Activated naive CD8-positive, alpha-beta T cell treated with anti-CD3 and anti-CD28 coated beads, Interleukin-2, amount 50 U/mL, for 24 hours (primary cell): ENCODE measurements at regions not wholly inside any gene's neighbourhood (a gene's known extent, or its start where the extent isn't known, plus 50 kb on each side); places are given as distances from the start of the nearest gene placed in this dataset.
A peak's percentile ranks its signal among the peaks of the same experiment; 100 is the strongest.

Source experiments
- ATAC-seq: fragments of 150-1000 bp; cut with Tn5 transposase; one replicate; pipeline ENCODE4 v1.10.0; 2021
- DNase-seq: peaks from one replicate; pipeline ENCODE4 v3.0.0; 2021
- H3K27ac Mint-ChIP-seq: one replicate; pipeline ENCODE4 v1.8.0; 2021; ENCODE audit warnings: mild to moderate bottlenecking, mixed read lengths
- H3K27me3 Mint-ChIP-seq: one replicate; pipeline ENCODE4 v1.8.0; 2021; ENCODE audit warnings: mixed read lengths
- H3K36me3 Mint-ChIP-seq: one replicate; pipeline ENCODE4 v1.8.0; 2021; ENCODE audit warnings: low read depth, mixed read lengths
- H3K4me1 Mint-ChIP-seq: one replicate; pipeline ENCODE4 v1.8.0; 2021; ENCODE audit warnings: mixed read lengths
- H3K4me3 Mint-ChIP-seq: one replicate; pipeline ENCODE4 v1.8.0; 2021; ENCODE audit warnings: mild to moderate bottlenecking, moderate library complexity, mixed read lengths
- H3K9me3 Mint-ChIP-seq: one replicate; pipeline ENCODE4 v1.8.0; 2021; ENCODE audit warnings: mixed read lengths

DNA sequence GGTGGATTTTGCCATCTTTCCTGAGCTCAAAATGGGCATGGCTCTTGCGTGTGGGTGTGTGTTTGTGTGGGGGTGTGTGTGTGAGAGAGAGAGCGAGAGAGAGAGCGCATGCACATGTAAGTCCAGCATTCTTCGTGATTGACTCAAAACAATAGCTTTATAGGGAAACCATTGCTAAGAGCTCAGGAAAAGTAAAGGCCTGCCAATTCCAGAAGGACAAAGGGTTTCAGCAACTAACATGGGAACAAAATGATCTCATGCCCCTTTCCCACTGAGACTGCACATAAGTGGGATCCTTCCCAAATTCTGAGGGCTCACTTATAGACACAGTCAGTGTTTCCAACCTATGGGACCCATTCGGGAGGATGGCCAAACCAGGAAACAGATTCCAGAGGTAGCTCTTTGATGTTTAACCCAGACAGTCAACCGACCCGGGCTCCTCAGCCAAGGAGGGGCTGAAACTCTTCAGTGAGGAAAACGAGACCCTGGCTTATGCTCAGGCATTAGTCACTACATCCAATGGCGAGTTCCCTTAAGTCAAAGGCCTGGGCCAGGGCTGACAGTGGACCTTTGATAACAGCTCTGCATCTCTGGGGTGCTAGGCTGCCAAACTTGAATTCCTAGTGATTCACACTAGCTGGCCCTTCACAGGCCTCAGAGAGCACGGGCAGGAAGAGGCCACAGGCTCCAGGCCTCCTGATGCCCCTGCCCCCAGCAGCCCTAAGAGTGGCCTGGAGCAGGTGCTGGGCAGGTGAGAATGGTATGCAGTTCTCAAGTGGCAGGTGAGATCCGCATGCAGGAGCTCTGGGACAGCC is 305.0 kb upstream of the C2CD4B start:
- no peaks in the 10 kb centered on the region for H3K36me3 Mint-ChIP-seq
- DNase-seq (no peak), ATAC-seq (no peak)
- no peaks in the 10 kb centered on the region for H3K27me3 Mint-ChIP-seq
- H3K4me1 Mint-ChIP-seq, result peaks cover 2% of the 10 kb centered on the region
- no peak overlapping the region for H3K27ac Mint-ChIP-seq
- H3K9me3 Mint-ChIP-seq, result no peaks in the 10 kb centered on the region
- H3K4me3 Mint-ChIP-seq, result no peak overlapping the region

DNA sequence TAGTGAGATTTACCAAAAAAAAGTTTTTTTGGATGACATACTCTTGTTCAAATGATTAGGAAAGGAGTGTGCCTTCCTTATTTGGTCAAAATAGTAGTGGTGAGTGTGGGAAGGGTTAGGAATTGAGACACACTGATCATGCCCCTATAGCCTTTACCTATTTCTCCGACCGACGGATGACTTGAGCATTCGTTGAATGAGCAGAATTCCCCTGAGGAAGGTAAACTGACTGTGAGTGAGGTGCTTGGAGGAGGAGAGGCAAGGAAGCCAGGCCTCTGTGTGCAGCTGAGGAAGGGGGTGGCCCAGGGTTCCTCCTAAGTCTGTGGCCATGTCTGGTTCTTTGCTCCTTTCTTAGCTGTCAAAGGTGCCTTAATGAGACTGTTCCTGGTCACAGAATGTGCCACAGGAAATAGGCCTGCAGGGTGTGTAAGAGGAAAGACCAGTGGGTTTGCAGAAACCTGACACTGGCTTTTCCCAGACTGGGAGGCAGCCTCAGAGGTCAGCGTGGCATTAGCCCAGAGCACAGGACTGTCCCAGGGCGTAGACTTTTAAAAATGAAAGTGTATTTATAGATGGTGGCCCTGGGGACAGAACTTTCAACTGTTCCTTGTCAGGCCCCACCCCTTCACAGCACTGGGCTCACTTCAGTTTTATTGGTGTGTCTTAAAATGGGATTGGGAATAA is 307.7 kb upstream of the C2CD4B start:
- no peaks in the 10 kb centered on the region for H3K36me3 Mint-ChIP-seq
- no peaks in the 10 kb centered on the region for H3K9me3 Mint-ChIP-seq
- no peak for DNase-seq
- no peak overlapping the region for H3K27ac Mint-ChIP-seq
- H3K27me3 Mint-ChIP-seq, result no peaks in the 10 kb centered on the region
- no peak overlapping the region for H3K4me3 Mint-ChIP-seq
- no peak for ATAC-seq
- peaks cover 2% of the 10 kb centered on the region for H3K4me1 Mint-ChIP-seq

DNA sequence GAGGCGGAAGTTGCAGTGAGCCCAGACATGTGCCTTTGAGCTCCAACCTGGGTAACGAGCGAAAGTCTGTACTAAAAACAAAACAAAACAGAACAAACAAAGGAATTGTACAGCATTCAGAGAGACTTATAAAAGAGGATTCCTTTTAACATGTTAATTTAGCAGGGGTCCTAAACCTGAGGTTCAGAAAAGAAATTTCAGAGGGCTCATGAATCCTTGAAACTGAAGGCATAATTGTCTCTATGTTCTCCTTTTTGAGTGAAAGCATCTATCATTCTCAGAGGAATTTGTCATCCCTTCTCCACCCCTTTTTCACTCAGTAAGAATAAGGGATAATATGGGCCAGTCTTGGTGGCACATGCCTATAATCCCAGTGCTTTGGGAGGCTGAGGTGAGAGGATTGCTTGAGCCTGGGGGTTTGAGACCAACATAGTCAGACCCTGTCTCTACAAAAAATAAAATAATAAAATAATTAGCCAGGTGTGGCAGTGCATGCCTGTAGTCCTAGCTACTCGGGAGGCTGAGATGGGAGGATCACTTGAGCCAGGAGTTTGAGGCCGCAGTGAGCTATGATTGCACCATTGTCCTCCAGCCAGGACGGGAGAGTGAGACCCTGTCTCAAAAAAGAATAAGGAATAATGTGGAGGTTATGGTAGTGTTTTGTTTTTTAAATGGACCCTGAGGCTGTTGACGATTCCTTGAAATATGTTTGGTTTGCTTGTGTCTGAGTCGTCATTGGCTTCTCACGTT is 309.1 kb upstream of the C2CD4B start:
- no peaks in the 10 kb centered on the region for H3K9me3 Mint-ChIP-seq
- DNase-seq (no peak), ATAC-seq (no peak)
- peaks cover 2% of the 10 kb centered on the region for H3K4me1 Mint-ChIP-seq
- H3K27ac Mint-ChIP-seq, result no peak overlapping the region
- H3K4me3 Mint-ChIP-seq, result no peak overlapping the region
- H3K36me3 Mint-ChIP-seq, result no peaks in the 10 kb centered on the region
- no peaks in the 10 kb centered on the region for H3K27me3 Mint-ChIP-seq

DNA sequence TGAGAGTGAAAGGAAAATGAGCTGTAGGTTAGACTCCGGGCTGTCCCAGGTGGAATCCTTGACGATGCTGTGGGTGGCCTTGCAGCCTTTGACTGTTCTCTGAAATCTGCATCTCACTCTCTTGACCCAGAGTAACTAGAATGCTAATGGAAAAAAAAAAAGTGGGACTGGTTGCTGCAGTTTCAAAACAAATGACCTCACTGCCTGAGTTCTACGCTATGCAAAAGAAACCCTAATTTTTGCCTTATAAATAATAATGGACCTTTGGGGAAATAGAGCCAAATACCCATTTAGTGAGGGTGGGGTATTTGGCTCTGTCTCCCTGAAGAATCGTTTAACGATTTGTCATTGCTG is 309.7 kb upstream of the C2CD4B start:
- ATAC-seq (no peak), DNase-seq (no peak)
- Mint-ChIP-seq H3K27ac (no peak overlapping the region), H3K9me3 (no peaks in the 10 kb centered on the region), H3K27me3 (no peaks in the 10 kb centered on the region), H3K4me1 (peaks cover 2% of the 10 kb centered on the region), H3K4me3 (no peak overlapping the region), H3K36me3 (no peaks in the 10 kb centered on the region)

DNA sequence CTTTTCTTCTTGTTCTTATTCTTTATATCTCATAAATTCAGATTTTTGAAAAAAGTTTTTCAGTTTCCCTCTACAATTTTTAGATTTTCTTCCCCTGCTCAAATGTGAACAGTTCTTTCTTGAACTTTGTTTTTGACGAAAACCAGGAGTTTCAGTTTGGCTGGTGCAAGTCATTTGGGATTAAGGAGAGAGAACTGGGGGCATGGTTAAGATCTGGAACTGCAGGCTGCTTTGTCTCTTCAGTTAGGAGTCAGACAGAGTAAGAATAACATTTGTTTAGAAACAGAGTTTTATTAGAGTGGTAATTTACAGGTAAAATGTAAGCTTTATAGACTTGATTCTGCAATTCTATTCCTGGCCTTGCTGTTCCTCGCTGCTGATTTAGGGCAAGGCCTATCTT is 310.5 kb upstream of the C2CD4B start:
- H3K27me3 Mint-ChIP-seq, result no peaks in the 10 kb centered on the region

DNA sequence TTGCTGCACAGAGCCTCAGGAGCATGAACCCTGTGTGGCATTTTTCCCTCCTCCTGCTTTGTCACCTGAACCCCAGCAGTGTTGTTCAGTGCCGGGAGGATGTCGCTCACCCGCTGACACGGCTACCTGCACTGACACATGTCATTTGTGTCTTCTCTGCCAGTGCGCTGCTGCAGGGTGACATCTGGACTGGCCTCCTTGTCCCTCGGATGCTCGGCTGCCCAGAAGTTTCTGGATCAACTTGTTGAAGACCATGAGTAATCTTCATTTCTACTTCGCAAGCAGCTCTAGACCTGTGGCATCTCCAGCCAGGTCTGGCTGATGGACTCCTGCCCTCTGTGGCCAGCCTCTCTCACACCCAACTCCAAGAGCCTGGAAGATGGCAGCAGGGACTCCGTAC is 311.1 kb upstream of the C2CD4B start:
- peaks cover 2% of the 10 kb centered on the region for H3K4me1 Mint-ChIP-seq
- H3K4me3 Mint-ChIP-seq, result no peak overlapping the region
- H3K27me3 Mint-ChIP-seq, result no peaks in the 10 kb centered on the region
- no peak overlapping the region for H3K27ac Mint-ChIP-seq
- no peak for ATAC-seq
- no peaks in the 10 kb centered on the region for H3K9me3 Mint-ChIP-seq
- no peaks in the 10 kb centered on the region for H3K36me3 Mint-ChIP-seq
- DNase-seq, result no peak

More for the DNA sequence above, 310.5 kb upstream of the C2CD4B start:
- H3K9me3 Mint-ChIP-seq, result no peaks in the 10 kb centered on the region
- H3K4me1 Mint-ChIP-seq, result peaks cover 2% of the 10 kb centered on the region
- no peaks in the 10 kb centered on the region for H3K36me3 Mint-ChIP-seq
- no peak overlapping the region for H3K4me3 Mint-ChIP-seq
- ATAC-seq (no peak), DNase-seq (no peak)
- no peak overlapping the region for H3K27ac Mint-ChIP-seq

DNA sequence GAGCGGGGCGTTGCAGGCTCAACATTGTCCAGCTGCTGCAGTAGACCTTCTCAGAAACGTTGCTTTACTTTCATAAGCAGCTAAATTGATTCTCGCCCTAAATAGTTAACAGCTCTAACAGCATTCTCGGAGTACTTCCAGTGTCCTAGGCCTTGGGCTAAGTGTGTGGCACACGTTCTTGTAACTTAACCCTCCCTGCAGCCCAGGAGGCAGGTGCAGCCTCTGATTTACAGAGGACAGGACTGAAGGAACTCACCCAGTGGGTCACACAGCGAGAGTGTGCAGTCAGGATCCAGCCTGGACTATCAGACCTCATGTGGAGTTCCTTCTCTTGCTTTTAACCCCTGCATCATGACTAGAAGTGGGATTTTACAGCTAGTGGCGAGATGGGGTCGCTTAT is 312.8 kb upstream of the C2CD4B start:
- Mint-ChIP-seq H3K9me3 (no peaks in the 10 kb centered on the region), H3K4me3 (no peak overlapping the region), H3K27me3 (no peaks in the 10 kb centered on the region), H3K27ac (no peak overlapping the region), H3K4me1 (peaks cover 4% of the 10 kb centered on the region), H3K36me3 (no peaks in the 10 kb centered on the region)
- ATAC-seq (no peak), DNase-seq (no peak)

DNA sequence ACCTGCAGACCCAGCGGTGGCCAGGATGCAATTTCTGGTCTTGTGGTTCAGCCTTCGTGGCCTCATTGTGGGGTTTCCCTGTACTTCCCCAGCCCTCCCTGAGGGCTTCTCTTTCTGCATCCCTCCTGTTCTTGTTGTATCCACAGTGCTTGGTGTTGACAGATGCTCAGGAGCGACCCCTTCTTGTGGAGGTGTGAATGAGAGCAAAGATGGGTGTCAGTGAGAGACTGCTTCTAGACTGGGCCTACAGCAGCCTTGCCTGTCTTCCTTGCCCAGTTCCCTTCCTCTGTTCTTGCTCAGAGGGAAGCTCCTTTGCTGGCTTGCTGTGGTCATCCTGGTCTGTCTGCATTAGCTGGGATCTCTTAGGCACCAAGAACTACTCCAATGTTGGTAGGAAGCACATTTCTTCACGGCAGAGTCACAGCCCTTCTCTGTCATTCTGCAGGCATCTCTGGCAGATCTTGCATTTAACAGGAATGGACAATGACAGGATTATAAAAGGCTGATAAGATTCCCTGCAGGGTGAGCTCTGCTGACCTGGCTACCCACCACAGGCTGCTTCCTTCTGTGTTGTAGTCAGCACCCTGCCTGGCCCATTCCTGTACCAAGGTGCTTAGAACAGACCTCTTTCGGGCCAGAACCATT is 317.8 kb upstream of the C2CD4B start:
- Mint-ChIP-seq H3K36me3 (no peaks in the 10 kb centered on the region), H3K27ac (no peak overlapping the region), H3K4me3 (no peak overlapping the region), H3K27me3 (no peaks in the 10 kb centered on the region), H3K9me3 (no peaks in the 10 kb centered on the region), H3K4me1 (peaks cover 2% of the 10 kb centered on the region)
- DNase-seq, result peak; percentile 31
- ATAC-seq, result peak; percentile 68

DNA sequence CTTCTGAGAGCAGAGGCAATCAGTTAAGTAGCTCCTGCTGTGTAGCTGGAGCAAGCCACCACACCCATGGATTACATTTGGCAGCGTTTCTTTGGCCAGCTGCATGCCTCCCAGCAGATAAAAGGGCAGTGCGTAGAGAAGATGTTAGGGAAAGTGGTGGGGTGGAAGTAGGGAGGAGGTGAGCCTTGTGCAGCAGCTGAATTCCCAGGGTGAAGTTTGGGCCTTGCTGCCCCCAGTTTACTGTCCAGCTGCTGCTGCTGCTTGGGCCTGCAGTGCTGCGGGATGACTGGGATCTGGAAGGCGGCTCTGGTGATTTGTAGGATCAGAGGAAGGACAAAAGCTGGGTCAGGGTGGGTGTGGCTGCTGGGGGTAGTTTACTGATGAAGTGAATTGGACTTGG is 318.7 kb upstream of the C2CD4B start:
- no peaks in the 10 kb centered on the region for H3K9me3 Mint-ChIP-seq
- H3K4me1 Mint-ChIP-seq, result peaks cover 2% of the 10 kb centered on the region
- ATAC-seq (no peak), DNase-seq (no peak)
- H3K27ac Mint-ChIP-seq, result no peak overlapping the region
- no peak overlapping the region for H3K4me3 Mint-ChIP-seq
- peaks cover 2% of the 10 kb centered on the region for H3K27me3 Mint-ChIP-seq
- H3K36me3 Mint-ChIP-seq, result no peaks in the 10 kb centered on the region

DNA sequence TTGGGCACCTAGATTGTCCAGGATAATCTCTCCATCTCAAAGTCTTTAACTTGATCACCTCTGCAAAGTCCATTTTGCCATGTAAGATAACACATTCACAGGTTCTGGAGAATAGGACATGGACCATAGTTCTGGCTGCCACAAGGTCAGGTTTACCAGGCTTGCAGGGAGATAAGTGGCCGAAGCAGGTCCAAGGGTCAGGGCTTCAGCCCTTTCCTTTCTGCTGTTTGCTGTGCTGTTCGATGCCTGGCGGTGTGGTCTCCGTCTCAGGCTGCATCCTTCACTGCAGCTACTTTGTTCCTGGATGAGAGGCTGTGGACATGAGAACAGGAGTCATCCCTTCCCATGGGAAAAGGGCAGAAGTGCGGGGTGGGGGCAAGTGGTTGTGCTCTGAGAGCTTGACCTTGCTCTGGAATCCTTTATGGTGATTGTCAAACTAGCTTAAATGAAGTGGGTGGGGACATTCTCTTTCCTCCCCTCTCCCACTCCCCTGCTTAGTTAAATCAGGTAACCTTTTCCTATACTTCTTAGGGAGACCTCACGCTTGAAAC is 320.2 kb upstream of the C2CD4B start:
- DNase-seq (no peak), ATAC-seq (no peak)
- Mint-ChIP-seq H3K4me3 (no peak overlapping the region), H3K9me3 (no peaks in the 10 kb centered on the region), H3K36me3 (no peaks in the 10 kb centered on the region), H3K4me1 (peaks cover 2% of the 10 kb centered on the region), H3K27ac (no peak overlapping the region), H3K27me3 (peaks cover 2% of the 10 kb centered on the region)

DNA sequence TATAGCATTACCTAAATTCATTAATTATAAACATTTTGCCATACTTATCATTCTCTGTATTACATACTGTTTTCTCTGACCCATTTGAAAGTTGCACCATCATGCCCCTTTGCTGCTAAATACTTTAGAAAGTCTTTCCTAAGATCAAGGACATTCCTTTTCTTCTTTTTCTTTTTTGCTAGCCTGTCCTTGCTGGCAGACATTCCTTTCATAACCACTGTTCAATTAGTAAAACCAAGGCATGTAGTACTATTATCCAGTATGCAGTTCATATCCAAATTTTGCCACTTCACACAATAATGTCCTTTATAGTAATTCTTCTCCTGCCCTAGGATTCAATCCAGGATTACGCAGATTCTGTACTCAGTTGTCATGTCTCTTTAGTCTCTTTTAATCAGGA is 321.0 kb upstream of the C2CD4B start:
- ATAC-seq (no peak), DNase-seq (no peak)
- H3K27ac Mint-ChIP-seq, result no peak overlapping the region
- no peak overlapping the region for H3K4me3 Mint-ChIP-seq
- no peaks in the 10 kb centered on the region for H3K36me3 Mint-ChIP-seq
- peaks cover 2% of the 10 kb centered on the region for H3K4me1 Mint-ChIP-seq
- peaks cover 2% of the 10 kb centered on the region for H3K27me3 Mint-ChIP-seq
- no peaks in the 10 kb centered on the region for H3K9me3 Mint-ChIP-seq

DNA sequence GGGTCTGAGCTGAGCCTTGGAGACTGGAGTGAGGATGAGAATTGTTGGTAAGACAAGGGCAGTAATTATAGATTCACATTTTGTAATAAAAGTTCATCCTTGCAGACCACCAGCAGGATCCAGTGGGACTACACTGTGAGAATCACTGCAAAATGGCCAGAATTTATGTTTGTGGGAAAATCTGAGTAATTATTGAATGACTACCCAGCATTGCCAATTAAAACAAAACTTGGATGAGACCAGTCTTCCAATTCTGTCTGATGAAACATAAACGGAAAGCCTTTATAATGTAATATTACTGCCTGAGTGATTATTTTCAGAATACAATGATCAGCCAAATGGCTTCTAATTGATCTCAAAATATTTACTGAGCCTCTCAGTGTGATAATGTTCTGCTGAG is 323.3 kb upstream of the C2CD4B start:
- DNase-seq, result no peak
- no peaks in the 10 kb centered on the region for H3K4me1 Mint-ChIP-seq
- H3K9me3 Mint-ChIP-seq, result no peaks in the 10 kb centered on the region
- H3K36me3 Mint-ChIP-seq, result no peaks in the 10 kb centered on the region
- no peak overlapping the region for H3K27ac Mint-ChIP-seq
- H3K27me3 Mint-ChIP-seq, result peaks cover 2% of the 10 kb centered on the region
- no peak for ATAC-seq
- H3K4me3 Mint-ChIP-seq, result no peak overlapping the region

DNA sequence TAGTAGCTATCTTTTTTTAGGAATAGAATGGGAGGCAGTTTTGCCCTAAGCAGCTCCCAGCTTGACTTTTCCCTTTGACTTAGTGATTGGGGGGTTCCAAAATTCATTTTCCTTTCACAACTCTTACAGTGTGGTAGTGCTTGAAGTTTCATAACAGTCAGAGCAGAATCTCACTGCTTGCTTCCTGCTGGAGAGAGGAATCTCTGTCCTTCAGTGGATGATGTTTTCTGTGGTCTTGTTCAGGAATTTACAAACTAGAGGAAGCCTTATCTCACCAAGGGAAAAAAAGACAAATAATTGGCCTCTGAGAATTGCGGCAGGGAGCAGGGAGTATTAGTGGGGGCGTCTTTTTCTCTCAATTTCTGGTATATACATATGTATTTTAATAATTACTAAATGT is 326.6 kb upstream of the C2CD4B start:
- H3K9me3 Mint-ChIP-seq, result no peaks in the 10 kb centered on the region

DNA sequence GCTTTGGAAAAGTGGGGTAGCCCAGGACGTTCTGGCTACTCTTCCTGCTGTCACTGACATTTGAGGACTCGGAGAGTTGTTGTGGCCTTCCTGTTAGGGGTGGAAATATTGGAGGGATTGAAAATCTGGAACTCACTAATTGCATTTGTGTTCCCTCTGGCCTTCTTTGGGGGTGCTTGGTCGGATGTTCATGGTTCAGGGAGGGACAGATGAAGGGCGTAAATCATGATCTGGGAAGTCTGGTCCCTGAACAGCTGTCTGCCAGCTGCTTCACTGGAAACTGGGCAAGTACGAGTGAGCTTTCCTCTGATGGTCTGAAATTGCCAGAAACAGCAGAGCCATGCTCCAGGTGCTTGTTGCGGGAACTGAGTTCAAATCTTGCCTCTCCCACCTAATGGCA is 327.8 kb upstream of the C2CD4B start:
- H3K36me3 Mint-ChIP-seq, result no peaks in the 10 kb centered on the region
- ATAC-seq (no peak), DNase-seq (no peak)
- H3K27ac Mint-ChIP-seq, result no peak overlapping the region
- peaks cover 2% of the 10 kb centered on the region for H3K27me3 Mint-ChIP-seq
- no peaks in the 10 kb centered on the region for H3K9me3 Mint-ChIP-seq
- no peak overlapping the region for H3K4me3 Mint-ChIP-seq
- H3K4me1 Mint-ChIP-seq, result no peaks in the 10 kb centered on the region

More for the DNA sequence above, 326.6 kb upstream of the C2CD4B start:
- no peak for DNase-seq
- ATAC-seq, result no peak
- H3K36me3 Mint-ChIP-seq, result no peaks in the 10 kb centered on the region
- no peak overlapping the region for H3K27ac Mint-ChIP-seq
- H3K4me3 Mint-ChIP-seq, result no peak overlapping the region
- peaks cover 2% of the 10 kb centered on the region for H3K27me3 Mint-ChIP-seq
- no peaks in the 10 kb centered on the region for H3K4me1 Mint-ChIP-seq
